GM12878 (cell line): ENCODE measurements at regions not wholly inside any gene's neighbourhood (a gene's known extent, or its start where the extent isn't known, plus 50 kb on each side); places are given as distances from the start of the nearest gene placed in this dataset.

Experiments used
- ATAC-seq: fragments of 200-7000 bp; cut with Tn5 transposase; 3 replicates; pipeline ENCODE4 v1.9.1; 2020; ENCODE audit warnings: mild to moderate bottlenecking, moderate library complexity
- BruUV-seq: library from RNA; stranded (reverse); fragments of 400-500 nt; replicated peaks from 2 replicates; lab custom pipeline; 2021; lab: Mats Ljungman, UMichigan
- CTCF ChIA-PET: fragments of 300-600 bp; sonication (Branson Sonifier 250); formaldehyde crosslinking; extraction: SDS; loops from one replicate; lab custom pipeline; 2021; ENCODE audit warnings: inconsistent platforms; lab: Yijun Ruan, JAX
- POLR2A ChIA-PET: fragments of 350-600 bp; formaldehyde crosslinking; extraction: SDS; loops from one replicate; lab custom pipeline; 2021; ENCODE audit warnings: inconsistent platforms; lab: Charles Lee
- RAD21 ChIA-PET: fragments of 300-600 bp; sonication (Branson Sonifier 250); formaldehyde crosslinking; loops from one replicate; lab custom pipeline; 2023; ENCODE audit warnings: antibody characterized with exemption; ENCODE audit not compliant: unreplicated experiment; lab: Charles Lee
- SMC1A ChIA-PET: fragments of 300-600 bp; sonication (Branson Sonifier 250); formaldehyde crosslinking; loops from one replicate; lab custom pipeline; 2023; ENCODE audit not compliant: unreplicated experiment, uncharacterized antibody; lab: Charles Lee
- DNase-seq: peaks from one replicate; pipeline ENCODE4 v3.0.0-alpha.2; 2011; ENCODE audit warnings: low read depth, low spot score
- FAIRE-seq: peaks from 3 replicates; lab custom pipeline; 2011; peaks lifted over from hg19 to GRCh38; lab: Jason Lieb, UNC
- H2AFZ ChIP-seq: 2 replicates; pipeline ENCODE4 v1.6.0; 2011; ENCODE audit warnings: low read depth, low read length, control low read depth; ENCODE audit not compliant: control insufficient read depth
- H3K27ac ChIP-seq: 2 replicates; pipeline ENCODE4 v1.5.1; 2011; ENCODE audit warnings: control low read depth; ENCODE audit not compliant: control insufficient read depth, insufficient read depth
- H3K27me3 ChIP-seq, 2 experiments: replicated peaks in 1 of 2; 2 replicates each; pipeline versions ENCODE4 v1.6.0 to v1.6.1; 2011; ENCODE audit warnings: low read length in 1 of 2; ENCODE audit not compliant: control insufficient read depth in 2 of 2, insufficient read depth in 2 of 2
- H3K36me3 ChIP-seq, 2 experiments: 2 replicates each; pipeline ENCODE4 v1.5.1; 2011; ENCODE audit warnings: low read length in 1 of 2; ENCODE audit not compliant: control insufficient read depth in 2 of 2, insufficient read depth in 2 of 2
- H3K4me1 ChIP-seq: 2 replicates; pipeline ENCODE4 v1.6.1; 2011; ENCODE audit warnings: mild to moderate bottlenecking, low read length, moderate library complexity, mixed read lengths; ENCODE audit not compliant: control insufficient read depth, insufficient read depth
- H3K4me2 ChIP-seq: 2 replicates; pipeline ENCODE4 v1.6.0; 2011; ENCODE audit warnings: control low read depth; ENCODE audit not compliant: control insufficient read depth, insufficient read depth
- H3K4me3 ChIP-seq: fragments of 200-600 bp; sonication (generic); 2 replicates; pipeline ENCODE4 v1.5.1; 2016
- H3K79me2 ChIP-seq: 2 replicates; pipeline ENCODE4 v1.6.0; 2011; ENCODE audit warnings: low read length; ENCODE audit not compliant: control insufficient read depth, insufficient read depth
- H3K9ac ChIP-seq: 2 replicates; pipeline ENCODE4 v1.8.0; 2011; ENCODE audit warnings: low read length, control low read depth, mixed read lengths; ENCODE audit not compliant: control insufficient read depth, insufficient read depth
- H3K9me3 ChIP-seq: replicated peaks from 3 replicates; pipeline ENCODE4 v1.5.1; 2011; ENCODE audit warnings: mild to moderate bottlenecking, low read length; ENCODE audit not compliant: control insufficient read depth, insufficient read depth
- H4K20me1 ChIP-seq: 2 replicates; pipeline ENCODE4 v1.6.0; 2011; ENCODE audit not compliant: control insufficient read depth, insufficient read depth
- ASH2L ChIP-seq: fragments of 300-600, 200-600 bp; sonication (generic); IDR thresholded peaks from 2 replicates; pipeline ENCODE4 v1.6.1; 2017; ENCODE audit warnings: low read depth, mild to moderate bottlenecking, borderline replicate concordance
- HDAC6 ChIP-seq: fragments of 200-600 bp; sonication (generic); IDR thresholded peaks from one replicate; pipeline ENCODE4 v1.8.0; 2017; ENCODE audit warnings: antibody characterized with exemption; ENCODE audit not compliant: unreplicated experiment
- NFYB ChIP-seq: IDR thresholded peaks from 2 replicates; pipeline ENCODE4 v1.6.1; 2011; ENCODE audit warnings: low read depth, mild to moderate bottlenecking, low read length, improper control_type of control experiment, moderate library complexity; ENCODE audit not compliant: insufficient read depth
- PAX8 ChIP-seq: fragments of 450-650 bp; IDR thresholded peaks from 2 replicates; pipeline ENCODE4 v1.6.1; 2017; ENCODE audit warnings: mild to moderate bottlenecking, moderate library complexity
- SIN3A ChIP-seq: IDR thresholded peaks from 2 replicates; pipeline ENCODE4 v1.6.1; 2012; ENCODE audit warnings: low read depth, low read length, improper control_type of control experiment
- YBX1 ChIP-seq: fragments of 450-650 bp; IDR thresholded peaks from 2 replicates; pipeline ENCODE4 v1.6.1; 2016; ENCODE audit warnings: antibody characterized with exemption
- ZNF217 ChIP-seq: fragments of 450-650 bp; IDR thresholded peaks from 2 replicates; pipeline ENCODE4 v1.6.1; 2017; ENCODE audit warnings: antibody characterized with exemption, mild to moderate bottlenecking
- ZSCAN29 ChIP-seq: fragments of 450-650 bp; IDR thresholded peaks from 2 replicates; pipeline ENCODE4 v1.6.1; 2017; ENCODE audit warnings: mild to moderate bottlenecking, moderate library complexity
- WGBS: methylation state at CpG from one replicate; pipeline ENCODE4 v1.1.6; 2016; ENCODE audit warnings: low lambda C conversion rate; ENCODE audit not compliant: insufficient replicate concordance, insufficient coverage; ENCODE audit errors: missing lambda C conversion rate; 5-methylcytosine and 5-hydroxymethylcytosine counted together
- in situ Hi-C: fragments of 300-500 bp; cut with MboI; formaldehyde crosslinking; loops from 9 replicates; pipeline ENCODE4 v1.14.3; 2018; ENCODE audit warnings: mixed read lengths
- intact Hi-C: fragments of 100-400 bp; cut with micrococcal nuclease; formaldehyde crosslinking; loops from one replicate; pipeline ENCODE4 v1.14.2; 2022; ENCODE audit not compliant: unreplicated experiment
- TF ChIP-seq, protein P1 (sequence below): fragments of 450-650 bp; IDR thresholded peaks from 2 replicates; pipeline ENCODE4 v1.6.1; 2017; ENCODE audit warnings: mild to moderate bottlenecking, moderate library complexity

- TF ChIP-seq, protein P1, sequence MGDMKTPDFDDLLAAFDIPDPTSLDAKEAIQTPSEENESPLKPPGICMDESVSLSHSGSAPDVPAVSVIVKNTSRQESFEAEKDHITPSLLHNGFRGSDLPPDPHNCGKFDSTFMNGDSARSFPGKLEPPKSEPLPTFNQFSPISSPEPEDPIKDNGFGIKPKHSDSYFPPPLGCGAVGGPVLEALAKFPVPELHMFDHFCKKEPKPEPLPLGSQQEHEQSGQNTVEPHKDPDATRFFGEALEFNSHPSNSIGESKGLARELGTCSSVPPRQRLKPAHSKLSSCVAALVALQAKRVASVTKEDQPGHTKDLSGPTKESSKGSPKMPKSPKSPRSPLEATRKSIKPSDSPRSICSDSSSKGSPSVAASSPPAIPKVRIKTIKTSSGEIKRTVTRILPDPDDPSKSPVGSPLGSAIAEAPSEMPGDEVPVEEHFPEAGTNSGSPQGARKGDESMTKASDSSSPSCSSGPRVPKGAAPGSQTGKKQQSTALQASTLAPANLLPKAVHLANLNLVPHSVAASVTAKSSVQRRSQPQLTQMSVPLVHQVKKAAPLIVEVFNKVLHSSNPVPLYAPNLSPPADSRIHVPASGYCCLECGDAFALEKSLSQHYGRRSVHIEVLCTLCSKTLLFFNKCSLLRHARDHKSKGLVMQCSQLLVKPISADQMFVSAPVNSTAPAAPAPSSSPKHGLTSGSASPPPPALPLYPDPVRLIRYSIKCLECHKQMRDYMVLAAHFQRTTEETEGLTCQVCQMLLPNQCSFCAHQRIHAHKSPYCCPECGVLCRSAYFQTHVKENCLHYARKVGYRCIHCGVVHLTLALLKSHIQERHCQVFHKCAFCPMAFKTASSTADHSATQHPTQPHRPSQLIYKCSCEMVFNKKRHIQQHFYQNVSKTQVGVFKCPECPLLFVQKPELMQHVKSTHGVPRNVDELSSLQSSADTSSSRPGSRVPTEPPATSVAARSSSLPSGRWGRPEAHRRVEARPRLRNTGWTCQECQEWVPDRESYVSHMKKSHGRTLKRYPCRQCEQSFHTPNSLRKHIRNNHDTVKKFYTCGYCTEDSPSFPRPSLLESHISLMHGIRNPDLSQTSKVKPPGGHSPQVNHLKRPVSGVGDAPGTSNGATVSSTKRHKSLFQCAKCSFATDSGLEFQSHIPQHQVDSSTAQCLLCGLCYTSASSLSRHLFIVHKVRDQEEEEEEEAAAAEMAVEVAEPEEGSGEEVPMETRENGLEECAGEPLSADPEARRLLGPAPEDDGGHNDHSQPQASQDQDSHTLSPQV: no peak
- TF ChIP-seq ZNF217 (no peak), YBX1 (no peak), SIN3A (no peak), NFYB (no peak), HDAC6 (no peak), ZSCAN29 (no peak), PAX8 (no peak)
Measured at GRCh38 chr10:33760056-33760943, 425.8 kb upstream of the NRP1 start (continued).

GRCh38 chr10:33759191-33759590, 424.7 kb upstream of the NRP1 start:
- no peaks in the 10 kb centered on the region for H3K79me2 ChIP-seq
- no peak for TF ChIP-seq ASH2L
- ATAC-seq (no peak), DNase-seq (no peak), FAIRE-seq (no peak)
- no peaks in the 10 kb centered on the region for H3K4me1 ChIP-seq
- no peaks in the 10 kb centered on the region; the same call in 2 of the 3 replicates for H3K9me3 ChIP-seq
- ChIA-PET POLR2A (interaction anchor here (1.0 to 1.4 kb wide), 3 partner anchors 9 to 23 kb away, joined by 3 to 4 read pairs (median 3); no protein-coding TSS in a partner anchor), SMC1A (interaction anchor here (1.2 to 6.6 kb wide), 8 partner anchors 11 to 562 kb away, joined by 3 to 84 read pairs (median 8); no protein-coding TSS in a partner anchor), RAD21 (interaction anchor here (0.8 to 4.1 kb wide), 5 partner anchors 9 to 426 kb away, joined by 3 to 18 read pairs (median 4); no protein-coding TSS in a partner anchor), CTCF (interaction anchor here (1.2 to 1.5 kb wide), 2 partner anchors 11 to 14 kb away, joined by 3 to 4 read pairs; no protein-coding TSS in a partner anchor)
- BruUV-seq: no TSS peak
- H4K20me1 ChIP-seq: no peaks in the 10 kb centered on the region
- H3K36me3 ChIP-seq: no peaks in the 10 kb centered on the region
- H3K4me2 ChIP-seq: no peak overlapping the region
- no peak overlapping the region for H3K27ac ChIP-seq
- intact Hi-C loops (no loop called here), in situ Hi-C loops (no loop called here)
- no peaks in the 10 kb centered on the region for H3K27me3 ChIP-seq
- H3K9ac ChIP-seq: no peak overlapping the region
- H2AFZ ChIP-seq: no peak overlapping the region
- WGBS: 16% methylated on average over 5 of the region's 5 CpGs
- no peak overlapping the region for H3K4me3 ChIP-seq
